OCI-LY3 (cell line): ENCODE measurements at regions not wholly inside any gene's neighbourhood (a gene's known extent, or its start where the extent isn't known, plus 50 kb on each side); places are given as distances from the start of the nearest gene placed in this dataset.

Experiments used
- EZH2phosphoT487 ChIP-seq: fragments of 200-600 bp; shearing (Covaris generic); IDR thresholded peaks from 2 replicates; pipeline ENCODE4 v1.6.1; 2018; ENCODE audit warnings: antibody characterized with exemption, mixed run types, low read depth
- TF ChIP-seq, protein P1 (sequence below): fragments of 200-600, 300-600 bp; sonication (generic); IDR thresholded peaks from 2 replicates; pipeline ENCODE4 v1.5.1; 2014; ENCODE audit warnings: antibody characterized with exemption, low read length, low read depth

GRCh38 chr5:174560861-174561260 is 163.5 kb upstream of the MSX2 start:
- TF ChIP-seq, protein P1, sequence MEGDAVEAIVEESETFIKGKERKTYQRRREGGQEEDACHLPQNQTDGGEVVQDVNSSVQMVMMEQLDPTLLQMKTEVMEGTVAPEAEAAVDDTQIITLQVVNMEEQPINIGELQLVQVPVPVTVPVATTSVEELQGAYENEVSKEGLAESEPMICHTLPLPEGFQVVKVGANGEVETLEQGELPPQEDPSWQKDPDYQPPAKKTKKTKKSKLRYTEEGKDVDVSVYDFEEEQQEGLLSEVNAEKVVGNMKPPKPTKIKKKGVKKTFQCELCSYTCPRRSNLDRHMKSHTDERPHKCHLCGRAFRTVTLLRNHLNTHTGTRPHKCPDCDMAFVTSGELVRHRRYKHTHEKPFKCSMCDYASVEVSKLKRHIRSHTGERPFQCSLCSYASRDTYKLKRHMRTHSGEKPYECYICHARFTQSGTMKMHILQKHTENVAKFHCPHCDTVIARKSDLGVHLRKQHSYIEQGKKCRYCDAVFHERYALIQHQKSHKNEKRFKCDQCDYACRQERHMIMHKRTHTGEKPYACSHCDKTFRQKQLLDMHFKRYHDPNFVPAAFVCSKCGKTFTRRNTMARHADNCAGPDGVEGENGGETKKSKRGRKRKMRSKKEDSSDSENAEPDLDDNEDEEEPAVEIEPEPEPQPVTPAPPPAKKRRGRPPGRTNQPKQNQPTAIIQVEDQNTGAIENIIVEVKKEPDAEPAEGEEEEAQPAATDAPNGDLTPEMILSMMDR = no peak
- no peak for TF ChIP-seq EZH2phosphoT487
